ENCODE measurements at regions not wholly inside any gene's neighbourhood (a gene's known extent, or its start where the extent isn't known, plus 50 kb on each side); places are given as distances from the start of the nearest gene placed in this dataset.

GRCh38 chr5:118558871-118559270 lies 429.5 kb downstream of the DTWD2 start:
- Histone ChIP-seq H3K4me1 (ENCODE audit: control insufficient read depth, low read length) (no peaks in the 10 kb centered on the region), H3K9me2 (replicated peaks; ENCODE audit: control insufficient read depth, low read length) (no peaks in the 10 kb centered on the region), H3K4me3 (ENCODE audit: low read length) (no peak overlapping the region), H3F3A (ENCODE audit: control insufficient read depth, insufficient read depth) (no peaks in the 10 kb centered on the region), H3K27me3 (ENCODE audit: control insufficient read depth, low read length) (peaks cover 6% of the 10 kb centered on the region), H4K20me1 (ENCODE audit: control insufficient read depth, insufficient read depth, low read depth, low read length) (no peaks in the 10 kb centered on the region), H3K4me2 (ENCODE audit: low read length) (no peak overlapping the region), H3K36me3 (ENCODE audit: control insufficient read depth, low read length) (no peaks in the 10 kb centered on the region), H3K27ac (ENCODE audit: low read depth, low read length) (no peak overlapping the region), H3K9me3 (ENCODE audit: control insufficient read depth, insufficient read depth, low read length) (no peaks in the 10 kb centered on the region), H3K79me2 (ENCODE audit: control insufficient read depth, low read length) (no peaks in the 10 kb centered on the region)
- no peak for TF ChIP-seq CTCF (IDR thresholded peaks at IDR 0.05; ENCODE audit: low read depth, low read length, poor library complexity, severe bottlenecking)
- TF ChIP-seq EZH2phosphoT487 (IDR thresholded peaks at IDR 0.05; ENCODE audit: borderline replicate concordance, low read length) = no peak

GRCh38 chr5:118557251-118557661 lies 431.1 kb downstream of the DTWD2 start:
- peaks cover 6% of the 10 kb centered on the region for H3K27me3 ChIP-seq (ENCODE audit: control insufficient read depth, low read length)
- no peak overlapping the region for H3K4me3 ChIP-seq (ENCODE audit: low read length)
- no peaks in the 10 kb centered on the region for H3K36me3 ChIP-seq (ENCODE audit: control insufficient read depth, low read length)
- H4K20me1 ChIP-seq (ENCODE audit: control insufficient read depth, insufficient read depth, low read depth, low read length) = no peaks in the 10 kb centered on the region
- no peaks in the 10 kb centered on the region for H3K4me1 ChIP-seq (ENCODE audit: control insufficient read depth, low read length)
- no peaks in the 10 kb centered on the region for H3K79me2 ChIP-seq (ENCODE audit: control insufficient read depth, low read length)
- TF ChIP-seq CTCF (IDR thresholded peaks at IDR 0.05; ENCODE audit: low read depth, low read length, poor library complexity, severe bottlenecking) (no peak), EZH2phosphoT487 (IDR thresholded peaks at IDR 0.05; ENCODE audit: borderline replicate concordance, low read length) (no peak)
- H3K9me3 ChIP-seq (ENCODE audit: control insufficient read depth, insufficient read depth, low read length) = no peaks in the 10 kb centered on the region
- no peak overlapping the region for H3K4me2 ChIP-seq (ENCODE audit: low read length)
- H3K9me2 ChIP-seq (replicated peaks; ENCODE audit: control insufficient read depth, low read length) = no peaks in the 10 kb centered on the region
- no peak overlapping the region for H3K27ac ChIP-seq (ENCODE audit: low read depth, low read length)
- H3F3A ChIP-seq (ENCODE audit: control insufficient read depth, insufficient read depth) = no peaks in the 10 kb centered on the region

- TF ChIP-seq CTCF (IDR thresholded peaks at IDR 0.05; ENCODE audit: low read depth, low read length, poor library complexity, severe bottlenecking) = no peak
- no peak for TF ChIP-seq EZH2phosphoT487 (IDR thresholded peaks at IDR 0.05; ENCODE audit: borderline replicate concordance, low read length)
- no peaks in the 10 kb centered on the region for H3K79me2 ChIP-seq (ENCODE audit: control insufficient read depth, low read length)
- no peaks in the 10 kb centered on the region for H3K9me2 ChIP-seq (replicated peaks; ENCODE audit: control insufficient read depth, low read length)
- H3K9me3 ChIP-seq (ENCODE audit: control insufficient read depth, insufficient read depth, low read length) = no peaks in the 10 kb centered on the region
- H3K36me3 ChIP-seq (ENCODE audit: control insufficient read depth, low read length) = no peaks in the 10 kb centered on the region
- no peaks in the 10 kb centered on the region for H3F3A ChIP-seq (ENCODE audit: control insufficient read depth, insufficient read depth)
- no peak overlapping the region for H3K27ac ChIP-seq (ENCODE audit: low read depth, low read length)
- H3K4me1 ChIP-seq (ENCODE audit: control insufficient read depth, low read length) = no peaks in the 10 kb centered on the region
- H4K20me1 ChIP-seq (ENCODE audit: control insufficient read depth, insufficient read depth, low read depth, low read length) = no peaks in the 10 kb centered on the region
- H3K4me3 ChIP-seq (ENCODE audit: low read length) = no peak overlapping the region
- peaks cover 6% of the 10 kb centered on the region for H3K27me3 ChIP-seq (ENCODE audit: control insufficient read depth, low read length)
- no peak overlapping the region for H3K4me2 ChIP-seq (ENCODE audit: low read length)
These were observed 431.6 kb downstream of the DTWD2 start for GRCh38 chr5:118556792-118557191.

- Histone ChIP-seq H3K9me2 (replicated peaks; ENCODE audit: control insufficient read depth, low read length) (no peaks in the 10 kb centered on the region), H3K4me1 (ENCODE audit: control insufficient read depth, low read length) (no peaks in the 10 kb centered on the region), H3K36me3 (ENCODE audit: control insufficient read depth, low read length) (no peaks in the 10 kb centered on the region), H3K27ac (ENCODE audit: low read depth, low read length) (no peak overlapping the region), H3K9me3 (ENCODE audit: control insufficient read depth, insufficient read depth, low read length) (no peaks in the 10 kb centered on the region), H3K79me2 (ENCODE audit: control insufficient read depth, low read length) (no peaks in the 10 kb centered on the region), H3K27me3 (ENCODE audit: control insufficient read depth, low read length) (peaks cover 6% of the 10 kb centered on the region), H3F3A (ENCODE audit: control insufficient read depth, insufficient read depth) (no peaks in the 10 kb centered on the region), H3K4me3 (ENCODE audit: low read length) (no peak overlapping the region), H4K20me1 (ENCODE audit: control insufficient read depth, insufficient read depth, low read depth, low read length) (no peaks in the 10 kb centered on the region), H3K4me2 (ENCODE audit: low read length) (no peak overlapping the region)
- TF ChIP-seq CTCF (IDR thresholded peaks at IDR 0.05; ENCODE audit: low read depth, low read length, poor library complexity, severe bottlenecking) (no peak), EZH2phosphoT487 (IDR thresholded peaks at IDR 0.05; ENCODE audit: borderline replicate concordance, low read length) (no peak)
These were observed 432.6 kb downstream of the DTWD2 start for GRCh38 chr5:118555727-118556126.
